ENCODE measurements at regions not wholly inside any gene's neighbourhood (a gene's known extent, or its start where the extent isn't known, plus 50 kb on each side); places are given as distances from the start of the nearest gene placed in this dataset.
"Not testable (repeated sequence)": the region's sequence is repeated elsewhere in the genome, so short reads cannot be mapped to it uniquely, and the experiment has no call there.

GRCh38 chr18:38751211-38751610 is 1185.6 kb upstream of the CELF4 start:
- no peak overlapping the region for H3K27ac ChIP-seq
- TF ChIP-seq CTCF (conservative IDR thresholded peaks at IDR 0.05) = no peak

- H3K27ac ChIP-seq = no peak overlapping the region
- no peak for TF ChIP-seq CTCF (conservative IDR thresholded peaks at IDR 0.05)
Measured at GRCh38 chr18:38750751-38751150, 1185.2 kb upstream of the CELF4 start.

- no peak overlapping the region for H3K27ac ChIP-seq
- no peak for TF ChIP-seq CTCF (conservative IDR thresholded peaks at IDR 0.05)
Measured at GRCh38 chr18:38747153-38747552, 1181.6 kb upstream of the CELF4 start.

- H3K27ac ChIP-seq = not testable (repeated sequence)
Measured at GRCh38 chr18:38720181-38720580, 1154.6 kb upstream of the CELF4 start.

- H3K27ac ChIP-seq = no peak overlapping the region
- no peak for TF ChIP-seq CTCF (conservative IDR thresholded peaks at IDR 0.05)
Measured at GRCh38 chr18:38718365-38718901, 1152.8 kb upstream of the CELF4 start.

- H3K27ac ChIP-seq = no peak overlapping the region
- TF ChIP-seq CTCF (conservative IDR thresholded peaks at IDR 0.05) = no peak
Measured at GRCh38 chr18:38709122-38709521, 1143.5 kb upstream of the CELF4 start.

- TF ChIP-seq CTCF (conservative IDR thresholded peaks at IDR 0.05) = no peak
- H3K27ac ChIP-seq = no peak overlapping the region
Measured at GRCh38 chr18:38706373-38706772, 1140.8 kb upstream of the CELF4 start.

- H3K27ac ChIP-seq = no peak overlapping the region
- TF ChIP-seq CTCF (conservative IDR thresholded peaks at IDR 0.05) = no peak
Measured at GRCh38 chr18:38698088-38698487, 1132.5 kb upstream of the CELF4 start.

Measured in VCaP (cell line).